OCI-LY3 (cell line): ENCODE measurements at regions not wholly inside any gene's neighbourhood (a gene's known extent, or its start where the extent isn't known, plus 50 kb on each side); places are given as distances from the start of the nearest gene placed in this dataset.

Experiments used
- CTCF ChIP-seq: fragments of 200-600, 300-600 bp; sonication (generic); IDR thresholded peaks from 2 replicates; pipeline ENCODE4 v1.5.1; 2014; ENCODE audit warnings: antibody characterized with exemption, low read length, low read depth
- EZH2phosphoT487 ChIP-seq: fragments of 200-600 bp; shearing (Covaris generic); IDR thresholded peaks from 2 replicates; pipeline ENCODE4 v1.6.1; 2018; ENCODE audit warnings: antibody characterized with exemption, mixed run types, low read depth

GRCh38 chrX:144297221-144297620 lies 413.4 kb downstream of the UBE2NL start:
- TF ChIP-seq CTCF = no peak
- no peak for TF ChIP-seq EZH2phosphoT487
